COLO829 (cell line): ENCODE measurements at regions not wholly inside any gene's neighbourhood (a gene's known extent, or its start where the extent isn't known, plus 50 kb on each side); places are given as distances from the start of the nearest gene placed in this dataset.
"Not testable (repeated sequence)": the region's sequence is repeated elsewhere in the genome, so short reads cannot be mapped to it uniquely, and the experiment has no call there.

Experiments
- DNase-seq: peaks from one replicate; pipeline ENCODE4 v3.0.0; 2012; ENCODE audit warnings: low spot score

DNA sequence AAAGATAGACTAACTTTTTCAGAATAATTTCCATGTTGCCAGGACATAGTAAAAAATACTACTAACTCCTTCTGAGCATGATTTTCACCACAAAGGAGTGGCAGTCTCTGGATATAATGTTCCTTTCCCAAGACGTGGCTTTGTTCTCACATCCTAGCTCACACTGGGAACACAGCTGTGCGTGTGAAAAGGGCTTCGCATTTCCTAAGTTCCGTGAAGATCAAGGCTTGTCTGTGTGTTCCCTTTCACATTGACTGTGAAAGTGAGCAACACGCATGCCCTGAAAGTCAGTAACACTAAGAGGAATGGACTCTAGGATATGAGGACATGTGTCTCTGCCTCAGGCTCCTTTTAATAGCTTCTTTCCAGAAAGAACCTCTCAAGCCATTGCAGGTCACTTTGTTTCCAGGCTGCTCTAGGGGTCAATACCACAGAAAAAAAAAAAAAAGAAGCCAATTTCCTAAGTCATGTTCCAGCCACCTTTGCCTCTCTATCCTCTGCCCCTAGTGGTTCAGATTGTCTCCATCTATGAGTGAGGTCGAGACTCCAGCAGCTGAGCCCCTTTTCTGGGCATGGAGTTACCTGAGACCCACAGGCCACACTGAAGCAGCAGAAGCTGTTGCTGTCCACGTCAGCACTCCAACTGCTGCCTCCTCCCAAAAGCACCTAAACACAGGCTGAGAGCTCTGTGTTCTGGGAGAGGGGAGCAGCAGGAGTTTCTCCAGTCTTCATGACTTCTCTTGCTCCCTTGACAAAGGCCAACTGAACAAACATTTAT lies 355.9 kb downstream of the RSL24D1 start:
- no peak for DNase-seq

- no peak for DNase-seq
These were observed 357.4 kb downstream of the RSL24D1 start for GRCh38 chr15:54839379-54839778.

GRCh38 chr15:54836052-54836795 lies 360.5 kb downstream of the RSL24D1 start:
- no peak for DNase-seq

- no peak for DNase-seq
These were observed 366.9 kb downstream of the RSL24D1 start for GRCh38 chr15:54829821-54830220.

DNA sequence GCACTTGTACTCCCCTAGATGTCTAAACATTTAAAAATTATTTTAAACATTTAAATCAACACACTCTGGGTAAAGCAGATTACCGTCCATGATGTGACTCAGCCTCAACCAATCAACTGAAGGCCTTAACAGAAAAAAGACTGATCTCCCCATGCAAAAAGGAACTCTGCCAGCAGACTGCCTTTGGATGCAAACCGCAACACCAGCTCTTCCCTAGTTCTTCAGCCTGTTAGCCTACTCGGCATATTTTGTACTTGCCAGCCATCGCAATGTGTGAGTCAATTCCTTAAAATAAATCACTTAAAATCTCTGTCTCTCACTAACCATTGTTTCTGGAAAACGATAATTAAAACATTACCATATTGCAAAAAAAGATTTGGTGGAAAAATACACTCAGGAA lies 375.9 kb downstream of the RSL24D1 start:
- no peak for DNase-seq

GRCh38 chr15:54820098-54820497 lies 376.6 kb downstream of the RSL24D1 start:
- DNase-seq = no peak

- no peak for DNase-seq
These were observed 380.3 kb downstream of the RSL24D1 start for GRCh38 chr15:54816401-54816800.

GRCh38 chr15:54815556-54815955 lies 381.2 kb downstream of the RSL24D1 start:
- DNase-seq = no peak

DNA sequence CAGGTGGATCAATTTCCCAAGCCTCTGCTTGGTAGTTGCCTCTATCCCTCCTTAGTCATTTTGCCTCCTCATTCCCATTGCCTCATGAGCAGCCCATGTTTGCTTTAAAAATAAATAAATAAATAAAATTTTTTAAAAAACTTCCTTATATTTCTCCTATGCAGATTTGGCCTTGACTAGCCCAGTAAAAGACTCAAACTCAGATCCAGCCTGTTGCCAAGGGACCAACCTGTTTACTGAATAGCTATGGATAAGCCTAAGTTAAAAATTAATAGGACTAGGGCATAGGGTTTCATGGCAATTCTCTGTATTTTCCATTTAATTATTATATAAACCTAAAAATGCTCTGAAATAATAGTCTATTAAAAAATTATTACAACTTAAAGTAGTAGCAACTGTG lies 384.4 kb downstream of the RSL24D1 start:
- no peak for DNase-seq

DNA sequence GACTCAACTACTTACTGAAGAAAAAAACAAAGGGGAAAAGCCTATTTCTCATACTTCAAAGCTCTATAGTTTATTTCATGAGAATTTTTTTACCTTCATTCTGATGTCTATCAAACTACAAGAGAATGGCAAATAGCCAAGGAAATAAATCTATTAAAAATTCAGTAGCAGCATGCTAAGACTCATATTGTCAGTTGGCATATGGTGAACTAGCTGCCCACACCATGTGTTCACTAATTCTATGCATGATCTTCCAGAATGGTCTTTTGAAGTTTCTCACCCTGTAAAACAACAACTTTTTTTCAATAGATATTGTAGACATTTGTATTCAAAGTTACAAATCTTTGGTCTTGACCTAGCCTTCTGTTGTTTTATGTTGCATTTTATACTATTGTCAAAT lies 386.2 kb downstream of the RSL24D1 start:
- DNase-seq = no peak

- DNase-seq = no peak
These were observed 386.7 kb downstream of the RSL24D1 start for GRCh38 chr15:54810031-54810430.

DNA sequence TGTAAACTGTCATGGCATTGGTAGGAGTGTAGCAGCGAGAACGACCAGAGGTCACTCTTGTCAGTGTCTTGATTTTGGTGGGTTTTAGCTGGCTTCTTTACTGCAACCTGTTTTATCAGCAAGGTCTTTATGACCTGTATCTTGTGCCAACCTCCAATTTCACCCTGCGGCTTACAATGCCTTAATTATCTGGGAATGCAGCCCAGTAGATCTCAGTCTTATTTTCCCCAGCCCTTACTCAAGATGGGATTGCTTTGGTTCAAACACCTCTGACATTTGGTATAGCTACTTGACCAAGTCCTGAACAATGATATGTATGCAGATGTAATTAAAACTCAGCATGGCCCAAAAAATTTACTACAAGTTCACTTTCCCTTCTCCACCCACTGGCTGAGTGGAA lies 388.4 kb downstream of the RSL24D1 start:
- DNase-seq = no peak

- DNase-seq = no peak
These were observed 392.8 kb downstream of the RSL24D1 start for GRCh38 chr15:54803987-54804386.

- DNase-seq = peak; percentile 44
These were observed 393.5 kb downstream of the RSL24D1 start for GRCh38 chr15:54803134-54803808.

DNA sequence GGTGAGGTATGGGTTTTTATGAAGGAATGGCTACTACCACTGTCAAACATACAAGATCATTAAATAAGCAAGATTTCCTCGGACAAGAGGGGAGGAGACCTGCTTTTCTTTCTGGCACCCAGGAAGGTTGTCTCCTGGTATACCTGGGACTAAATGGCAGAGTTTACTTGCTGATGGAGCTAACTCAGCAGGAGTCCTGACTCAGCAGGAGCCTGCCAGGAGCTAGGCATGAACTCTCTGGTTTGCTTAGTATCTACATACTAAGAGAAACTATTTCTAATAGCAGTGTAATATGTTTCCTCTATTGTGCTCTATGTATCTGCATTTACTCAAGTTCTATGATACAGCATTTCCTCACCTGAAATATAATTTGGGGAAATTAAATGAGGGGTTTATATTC lies 404.2 kb downstream of the RSL24D1 start:
- DNase-seq = no peak

DNA sequence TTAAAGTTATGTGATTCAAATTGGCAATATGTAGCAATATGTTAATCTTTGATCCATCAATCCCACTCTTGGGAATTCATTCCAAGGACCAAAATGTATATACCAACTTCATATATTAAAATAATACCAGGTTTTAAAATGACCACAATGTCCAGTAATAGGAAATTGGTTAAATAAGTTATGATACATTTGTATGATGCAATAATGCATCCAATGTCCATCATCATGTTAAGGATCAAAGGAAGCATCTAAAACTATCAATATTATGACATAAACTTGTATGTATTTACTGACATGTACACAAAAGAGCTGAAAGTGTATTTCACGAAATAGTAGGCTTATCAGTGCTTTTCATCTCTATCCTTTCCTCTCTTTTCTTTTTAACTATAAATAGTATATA lies 406.0 kb downstream of the RSL24D1 start:
- no peak for DNase-seq

DNA sequence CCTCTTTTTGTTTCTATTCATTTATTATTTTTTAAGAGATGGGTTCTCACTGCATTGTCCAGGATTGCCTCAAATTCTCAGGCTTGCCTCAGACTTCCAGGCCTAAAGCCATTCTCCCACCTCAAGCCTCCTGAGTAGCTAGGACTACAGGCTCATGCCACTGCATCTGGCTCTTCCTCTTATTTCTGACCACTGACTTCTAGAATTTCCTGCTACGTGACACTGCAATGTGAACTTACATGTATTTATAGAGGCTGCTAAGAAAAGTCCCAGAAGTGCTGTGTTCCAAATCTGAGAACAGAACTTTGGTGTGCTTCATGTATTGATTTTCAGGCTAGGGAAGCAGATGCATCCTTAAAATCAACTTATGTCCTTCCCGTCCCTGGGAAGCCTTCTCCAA lies 407.4 kb downstream of the RSL24D1 start:
- no peak for DNase-seq

DNA sequence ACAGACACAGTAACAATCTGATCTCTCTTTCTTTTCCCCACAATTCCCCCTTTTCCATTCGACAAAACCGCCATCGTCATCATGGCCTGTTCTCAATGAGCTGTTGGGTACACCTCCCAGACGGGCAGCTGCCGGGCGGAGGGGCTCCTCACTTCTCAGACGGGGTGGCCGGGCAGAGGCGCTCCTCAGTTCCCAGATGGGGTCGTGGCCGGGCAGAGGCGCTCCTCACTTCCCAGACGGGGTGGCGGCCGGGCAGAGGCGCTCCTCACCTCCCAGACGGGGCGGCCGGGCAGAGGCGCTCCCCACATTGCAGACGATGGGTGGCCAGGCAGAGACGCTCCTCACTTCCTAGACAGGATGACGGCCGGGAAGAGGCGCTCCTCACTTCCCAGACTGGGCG lies 415.5 kb downstream of the RSL24D1 start:
- DNase-seq = not testable (repeated sequence)

- DNase-seq = no peak
These were observed 417.5 kb downstream of the RSL24D1 start for GRCh38 chr15:54779271-54779670.

DNA sequence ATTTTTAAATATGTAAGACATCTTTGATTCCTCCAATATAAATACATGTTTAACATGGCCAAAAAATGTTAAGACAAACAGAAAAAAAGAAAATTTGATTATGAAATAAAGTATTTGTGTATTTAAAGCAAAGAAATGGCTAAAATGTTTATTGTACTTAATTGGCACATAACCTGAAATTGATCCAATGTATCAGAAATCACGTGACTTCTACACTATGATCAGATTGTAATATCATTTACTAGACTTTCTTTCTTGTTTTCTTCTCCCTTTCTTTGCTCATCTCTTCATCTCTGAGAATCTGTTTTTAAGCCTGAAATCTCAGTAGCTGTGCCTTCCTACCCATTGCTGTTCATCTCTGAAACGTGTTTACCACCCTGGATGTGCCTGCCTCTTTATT lies 420.3 kb downstream of the RSL24D1 start:
- no peak for DNase-seq

- no peak for DNase-seq
These were observed 424.1 kb downstream of the RSL24D1 start for GRCh38 chr15:54772663-54773062.

DNA sequence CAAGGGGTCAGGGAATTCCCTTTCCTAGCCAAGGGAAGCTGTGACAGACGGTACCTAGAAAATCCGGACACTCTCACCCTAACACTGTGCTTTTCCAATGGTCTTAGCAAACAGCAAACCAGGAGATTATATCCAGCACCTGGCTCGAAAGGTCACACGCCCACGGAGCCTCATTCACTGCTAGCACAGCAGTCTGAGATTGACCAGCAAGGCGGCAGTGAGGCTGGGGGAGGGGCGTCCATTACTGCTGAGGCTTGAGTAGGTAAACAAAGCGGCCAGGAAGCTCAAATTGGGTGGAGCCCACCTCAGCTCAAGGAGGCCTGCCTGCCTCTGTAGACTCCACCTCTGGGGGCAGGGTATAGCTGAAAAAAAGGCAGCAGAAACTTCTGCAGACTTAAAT lies 447.3 kb downstream of the RSL24D1 start:
- not testable (repeated sequence) for DNase-seq

GRCh38 chr15:54722342-54722986 lies 474.3 kb downstream of the RSL24D1 start:
- no peak for DNase-seq
